HG03558 (cell line): ENCODE measurements at regions not wholly inside any gene's neighbourhood (a gene's known extent, or its start where the extent isn't known, plus 50 kb on each side); places are given as distances from the start of the nearest gene placed in this dataset.

Source experiments
- ATAC-seq: cut with Tn5 transposase; IDR thresholded peaks from one replicate; pipeline ENCODE4 v1.9.1; 2021; ENCODE audit warnings: moderate number of reproducible peaks; ENCODE audit not compliant: unreplicated experiment; ENCODE audit errors: extremely low read depth

DNA sequence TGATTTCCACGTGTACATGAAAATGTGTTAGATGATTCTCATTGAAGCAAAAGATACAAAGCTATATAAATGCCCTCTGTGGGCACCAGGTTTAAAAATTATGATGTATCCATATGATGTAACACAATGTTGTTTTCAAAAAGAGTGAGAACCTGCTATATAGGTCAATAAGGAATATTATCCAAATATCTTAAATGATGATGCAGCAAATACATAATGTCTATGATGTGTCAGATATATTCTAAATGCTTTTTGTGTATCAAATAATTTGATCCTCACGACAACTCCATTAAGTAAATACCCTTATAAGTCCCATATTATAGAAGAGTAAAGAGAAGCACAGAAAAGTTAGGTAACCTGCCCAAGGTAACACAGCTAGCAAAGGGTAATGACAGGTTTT lies 393.0 kb upstream of the DCN start:
- ATAC-seq: no peak

DNA sequence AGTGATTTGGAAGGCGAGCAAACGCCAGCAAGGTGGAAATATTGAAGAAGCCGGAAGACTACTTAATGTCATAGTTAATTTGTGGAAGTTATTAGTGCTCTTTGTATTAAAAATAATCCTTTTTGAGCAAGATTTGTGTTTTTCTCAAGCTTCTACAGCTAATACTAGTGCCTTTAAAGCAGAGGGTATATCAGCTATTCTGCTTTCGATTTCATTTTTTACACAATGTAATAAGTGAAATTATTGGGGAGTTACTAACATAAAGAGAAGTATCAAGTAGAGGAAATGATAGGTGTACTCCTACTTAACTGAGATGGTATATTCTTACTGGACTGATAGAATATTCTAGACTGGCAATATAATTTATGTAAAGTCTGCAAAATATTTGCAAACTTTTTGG lies 392.4 kb upstream of the DCN start:
- no peak for ATAC-seq

DNA sequence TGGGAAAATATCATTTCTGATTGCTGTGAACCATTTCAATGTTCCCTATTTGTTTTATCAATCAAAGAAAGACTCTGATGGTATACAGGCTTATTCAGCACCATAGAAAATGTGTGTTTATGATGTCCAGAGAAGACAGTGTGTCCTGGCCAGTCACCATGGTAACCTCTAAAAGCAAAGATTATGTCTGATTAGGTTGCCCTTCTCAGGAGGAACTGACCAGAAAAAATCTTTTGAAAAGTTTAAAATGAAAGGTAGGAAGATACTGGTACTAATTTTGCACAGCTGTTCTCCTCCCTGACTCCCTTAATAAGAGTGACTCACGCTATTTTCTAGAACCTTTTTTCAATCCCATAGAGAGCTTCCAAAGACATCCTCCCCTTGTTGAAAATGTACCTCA lies 391.8 kb upstream of the DCN start:
- no peak for ATAC-seq

DNA sequence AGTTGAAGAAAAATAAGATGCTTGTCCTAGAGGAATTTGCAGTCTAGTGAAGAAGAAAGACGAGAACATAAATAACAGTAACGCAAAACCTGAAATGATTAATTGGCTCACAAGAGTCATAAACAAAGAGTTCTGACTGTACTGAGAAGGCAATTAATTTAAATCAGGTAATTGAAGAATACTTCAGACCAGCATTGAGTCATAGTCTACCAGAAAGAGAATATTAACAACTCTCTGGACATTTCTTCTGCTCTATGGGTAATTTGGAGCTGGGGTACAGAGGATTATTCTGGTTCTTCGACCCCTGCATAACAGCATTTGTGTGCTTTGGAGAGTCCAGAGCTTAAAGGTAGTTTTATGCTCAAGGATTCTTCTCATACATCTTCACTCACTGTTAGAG lies 390.3 kb upstream of the DCN start:
- ATAC-seq: no peak

DNA sequence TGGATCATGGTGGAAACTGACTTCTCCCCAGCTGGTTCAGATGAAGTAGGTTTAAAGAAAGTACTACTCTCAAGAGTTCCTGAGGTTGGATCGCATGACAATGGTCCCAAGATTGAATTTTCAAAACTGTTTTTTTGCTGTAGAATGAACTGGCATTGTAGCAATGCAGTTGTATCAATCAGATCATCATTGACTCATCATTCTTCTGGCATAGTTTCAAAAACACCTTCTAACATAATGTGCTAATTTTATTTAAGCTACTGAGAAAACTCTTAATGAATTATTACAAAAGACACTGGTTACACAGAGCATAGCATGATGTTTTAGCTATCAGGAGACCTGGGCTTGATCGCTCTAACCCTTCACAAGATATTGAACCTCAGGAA lies 384.5 kb upstream of the DCN start:
- no peak for ATAC-seq

DNA sequence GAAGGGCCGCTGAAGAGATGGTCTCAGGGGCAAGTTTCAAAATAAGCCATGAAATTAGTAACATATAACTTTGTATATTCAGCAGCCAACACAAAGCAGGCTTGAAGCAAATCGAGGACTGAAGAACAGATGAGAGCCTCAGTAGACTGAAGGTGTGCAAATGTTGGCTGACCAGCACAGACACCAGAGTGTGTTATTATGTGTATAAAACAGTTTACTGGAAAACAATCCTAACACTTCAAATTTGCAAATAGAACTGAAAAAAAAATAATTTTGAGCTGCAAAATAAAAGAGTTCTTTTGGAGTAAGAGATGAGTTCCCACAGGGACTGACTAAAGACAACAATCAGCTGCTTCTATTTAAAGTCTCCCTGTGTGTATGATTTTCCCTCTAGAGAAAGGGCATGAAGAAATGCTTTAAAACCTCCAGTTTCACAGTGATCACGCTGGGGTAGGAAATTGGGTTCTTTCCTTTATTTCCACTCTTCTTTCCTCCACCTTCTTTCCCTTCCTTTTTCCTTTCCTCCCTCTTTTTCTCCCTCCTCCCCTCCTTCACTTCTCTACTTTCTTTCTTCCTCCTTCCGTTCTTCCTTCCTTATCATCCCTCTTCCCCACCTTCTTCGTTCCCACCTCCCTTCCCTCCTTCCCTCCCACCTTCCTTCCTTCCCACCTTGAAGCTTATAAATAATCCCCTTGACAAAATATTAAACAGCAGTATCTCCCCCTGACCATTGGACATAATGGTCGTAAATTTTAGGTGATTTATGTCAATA lies 383.9 kb upstream of the DCN start:
- no peak for ATAC-seq

DNA sequence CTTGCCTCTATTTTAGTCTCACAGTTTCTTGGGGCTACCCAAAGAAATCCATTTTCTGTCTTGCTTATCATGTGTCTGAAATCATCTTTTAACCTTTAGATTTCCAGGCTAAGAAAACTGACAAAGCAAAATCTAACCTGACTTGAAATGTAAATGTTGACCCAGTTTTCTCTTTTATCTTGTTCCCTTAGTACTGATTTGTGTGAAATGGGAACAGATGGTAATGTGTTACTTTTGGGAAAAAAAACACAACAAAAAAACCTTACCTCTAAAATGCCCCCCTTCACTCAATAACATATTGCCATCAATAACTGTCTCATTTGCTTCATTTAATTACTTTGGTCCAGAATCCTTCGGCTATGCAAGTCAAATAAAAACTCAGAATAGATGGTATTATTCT lies 383.2 kb upstream of the DCN start:
- ATAC-seq: no peak

DNA sequence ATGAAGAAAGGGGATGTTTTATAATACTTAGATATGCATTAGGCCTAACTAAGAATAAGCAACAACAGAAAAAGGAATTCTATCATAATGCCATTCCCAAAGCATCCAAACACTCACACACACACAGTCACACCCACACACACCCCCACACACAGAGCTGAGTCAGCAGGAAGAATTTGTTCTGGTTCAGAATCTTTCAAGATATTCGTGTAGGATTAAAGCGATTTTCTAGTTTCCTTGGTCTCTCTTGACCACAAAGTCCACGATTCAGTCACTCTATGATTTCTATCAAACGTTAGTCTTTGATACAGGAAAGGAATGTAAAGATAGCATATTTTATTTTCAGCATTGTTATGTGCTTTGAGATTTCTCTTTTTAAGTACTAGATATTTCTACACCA lies 382.6 kb upstream of the DCN start:
- no peak for ATAC-seq

DNA sequence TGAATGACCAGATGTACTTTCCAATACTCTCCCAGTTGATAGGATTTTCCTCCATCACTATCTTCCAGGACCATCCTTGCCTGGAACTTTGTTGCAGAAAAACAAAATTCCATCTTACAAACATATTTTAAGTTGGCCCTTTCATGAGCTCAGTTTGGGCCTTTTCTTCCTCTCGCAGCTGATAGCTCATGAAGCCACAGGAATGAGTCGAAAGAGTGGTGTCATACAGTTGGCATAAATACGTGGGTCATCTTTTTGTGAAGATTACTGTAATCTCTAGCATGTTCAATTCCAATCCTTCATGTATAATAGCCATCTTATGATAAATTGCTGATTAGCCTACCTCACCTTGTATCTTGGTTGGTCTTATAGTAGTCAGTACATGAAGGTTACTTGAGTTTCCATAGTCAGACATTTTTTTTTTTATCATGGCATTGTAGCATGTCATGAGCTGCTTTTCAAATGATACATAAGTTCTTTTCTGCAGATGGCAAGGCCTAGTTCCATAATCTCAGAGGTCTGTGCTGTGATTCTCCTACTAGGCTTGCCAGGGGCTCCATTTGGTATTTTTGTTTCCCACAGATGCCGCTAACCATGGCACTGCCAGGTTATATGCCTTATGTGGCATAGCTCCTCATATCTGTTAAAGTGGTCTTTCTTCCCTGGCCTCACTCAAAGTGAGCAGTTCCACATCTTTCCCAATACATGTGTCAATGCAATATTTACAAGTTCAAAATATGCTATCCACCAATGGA lies 380.6 kb upstream of the DCN start:
- no peak for ATAC-seq

DNA sequence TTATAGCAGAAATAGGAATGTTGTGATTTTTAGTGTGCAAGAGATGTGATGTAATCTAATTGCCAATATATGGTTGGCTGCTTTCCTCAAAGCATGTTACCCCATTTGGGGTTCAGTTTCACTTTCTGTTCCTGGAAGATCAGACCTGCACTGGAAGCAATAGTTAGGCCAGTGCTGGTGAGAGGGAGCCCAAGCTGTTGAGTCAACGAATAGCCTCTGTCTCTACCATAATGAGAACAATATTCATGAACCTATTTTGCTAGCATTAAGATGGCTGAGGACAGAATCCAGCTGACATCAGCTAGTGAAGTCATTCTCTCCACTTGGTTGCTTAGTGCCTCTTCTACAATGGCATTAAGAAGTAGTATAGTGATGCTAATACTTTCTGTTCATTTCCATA lies 379.9 kb upstream of the DCN start:
- ATAC-seq: no peak

DNA sequence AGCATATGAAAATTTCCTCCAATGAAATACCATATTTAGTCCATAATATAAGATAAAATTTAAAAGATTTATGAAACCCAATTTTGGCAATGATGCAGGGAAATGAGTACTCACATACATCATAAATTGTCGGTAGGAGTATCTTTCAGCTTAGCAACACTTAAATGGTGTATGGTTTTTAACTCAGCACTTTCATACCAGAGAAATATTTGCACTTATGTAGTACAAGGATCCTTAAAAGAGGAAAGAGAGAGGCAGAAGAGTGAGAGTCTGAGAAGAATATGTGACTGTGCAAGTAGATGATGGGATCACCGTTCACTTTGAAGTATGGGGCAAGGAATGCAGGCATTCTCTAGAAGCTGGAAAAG lies 379.3 kb upstream of the DCN start:
- no peak for ATAC-seq

DNA sequence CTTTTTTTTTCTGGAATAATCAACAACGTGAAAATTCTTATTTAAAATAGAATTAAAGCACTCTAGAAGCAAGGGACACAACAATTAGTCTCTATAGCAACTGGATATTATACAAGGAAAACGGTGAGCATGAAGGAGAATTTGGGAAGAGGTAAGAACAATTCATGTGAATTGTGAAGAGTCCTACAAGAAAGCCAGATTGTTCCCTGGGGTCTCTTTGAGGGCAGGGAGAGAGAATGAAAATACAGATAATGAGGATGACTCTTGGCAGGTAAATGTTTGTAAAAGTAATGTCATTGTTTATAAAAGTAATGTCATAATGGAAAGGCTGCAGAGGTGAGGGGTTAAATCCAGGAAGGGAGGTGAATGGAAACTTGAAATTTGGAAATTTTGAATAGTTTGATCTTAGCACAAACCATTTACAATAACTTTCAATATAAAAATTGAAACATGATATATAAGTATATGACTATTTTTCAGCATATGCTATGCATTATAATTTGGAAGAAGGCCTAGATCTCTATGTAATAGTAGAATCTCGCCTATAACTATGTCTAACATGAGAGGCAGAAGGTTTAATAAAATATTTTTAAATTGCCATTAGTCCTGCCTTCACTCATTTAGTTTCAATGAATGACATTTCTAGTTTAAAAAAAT lies 378.8 kb upstream of the DCN start:
- ATAC-seq: no peak

DNA sequence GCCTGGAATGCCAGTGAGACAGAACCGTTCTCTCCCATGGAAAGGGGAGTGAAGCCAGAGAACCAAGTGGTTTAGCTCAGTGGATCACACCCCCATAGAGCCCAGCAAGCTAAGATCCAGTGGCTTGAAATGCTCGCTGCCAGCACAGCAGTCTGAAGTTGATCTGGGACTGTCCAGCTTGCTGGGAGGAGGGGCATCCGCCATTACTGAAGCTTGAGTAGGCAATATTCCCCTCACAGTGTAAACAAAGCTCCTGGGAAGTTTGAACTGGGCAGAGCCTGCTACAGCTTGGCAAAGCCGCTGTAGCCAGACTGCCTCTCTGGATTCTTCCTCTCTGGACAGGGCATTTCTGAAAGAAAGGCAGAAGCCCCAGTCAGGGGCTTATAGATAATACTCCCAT lies 374.3 kb upstream of the DCN start:
- no peak for ATAC-seq

DNA sequence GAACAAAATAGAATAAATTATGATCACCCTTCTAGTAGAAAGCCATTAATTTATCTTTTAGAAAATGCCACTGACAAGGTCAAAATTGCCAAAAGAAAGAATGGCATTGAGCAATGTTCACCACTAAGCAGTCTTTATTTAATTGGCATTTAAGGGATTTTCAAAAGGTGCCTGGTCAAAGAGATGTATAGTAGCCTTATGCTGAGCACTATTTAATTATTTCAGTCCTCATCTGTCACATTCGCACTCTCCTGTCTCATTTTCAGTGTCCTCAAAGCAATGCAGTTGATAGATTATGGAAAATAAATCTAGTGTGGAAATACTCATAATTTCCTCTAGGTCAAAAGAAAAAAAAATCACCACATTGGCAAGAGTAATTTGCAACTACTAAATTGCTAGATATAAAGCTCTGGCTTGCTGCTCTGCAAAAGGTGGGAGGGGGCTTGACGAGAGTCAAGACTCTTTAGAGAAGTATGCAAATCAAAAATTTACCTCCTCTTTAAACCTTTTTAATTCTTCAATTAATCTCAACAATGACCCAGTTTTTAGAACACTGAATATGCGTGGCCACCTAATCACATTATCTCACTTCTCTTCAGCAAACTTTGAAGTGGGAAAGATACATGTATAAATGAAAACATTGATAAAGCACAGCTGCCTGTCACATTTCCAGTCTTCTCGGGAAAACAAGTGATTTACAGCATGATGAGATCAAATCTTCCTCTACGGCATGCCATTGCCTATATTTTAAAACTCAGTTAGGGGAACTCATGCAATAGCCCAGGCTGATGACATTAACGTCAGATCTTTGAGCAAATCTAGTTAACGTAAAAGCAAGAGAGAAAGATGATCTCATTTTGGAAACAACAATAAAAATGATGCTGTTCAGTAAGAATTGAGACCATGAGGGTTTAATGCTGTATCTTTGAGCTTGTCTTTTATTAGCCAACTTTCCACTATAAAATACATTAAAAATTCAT lies 373.1 kb upstream of the DCN start:
- no peak for ATAC-seq

DNA sequence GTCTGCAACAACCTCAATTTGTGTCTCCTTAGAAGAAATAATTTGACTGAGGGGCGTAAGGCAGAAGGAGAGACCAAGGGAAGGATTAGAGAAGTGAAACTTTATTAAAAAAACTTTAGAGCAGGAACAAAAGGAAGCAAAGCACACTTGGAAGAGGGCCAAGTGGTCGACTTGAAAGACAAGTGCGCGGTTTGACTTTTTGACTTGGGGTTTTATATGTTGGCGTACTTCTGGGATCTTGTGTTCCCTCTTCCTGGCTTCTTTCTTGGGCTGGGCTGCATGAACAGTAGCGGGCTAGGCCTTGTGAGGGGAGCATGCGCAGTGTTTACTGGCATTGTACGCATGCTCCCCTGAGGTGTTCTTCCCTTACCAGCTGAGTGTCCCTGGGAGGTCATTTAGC lies 369.3 kb upstream of the DCN start:
- ATAC-seq: no peak

DNA sequence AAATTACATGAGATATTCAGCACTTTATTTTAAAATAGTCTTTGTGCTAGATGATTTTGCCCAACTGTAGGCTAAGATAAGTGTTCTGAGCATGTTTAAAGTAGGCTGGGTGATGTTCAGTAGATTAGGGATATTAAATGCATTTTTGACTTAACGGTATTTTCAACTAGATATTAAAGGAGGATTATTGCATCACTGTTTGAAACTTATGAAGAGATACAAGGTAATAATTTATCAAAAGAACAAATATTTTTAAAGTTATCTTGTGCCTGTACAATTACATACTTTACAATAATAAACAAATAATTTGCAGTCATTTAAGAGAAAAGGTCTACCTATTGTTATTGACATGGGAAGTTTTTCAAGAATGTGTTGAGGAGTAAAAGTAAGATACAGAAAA lies 368.6 kb upstream of the DCN start:
- ATAC-seq: no peak

DNA sequence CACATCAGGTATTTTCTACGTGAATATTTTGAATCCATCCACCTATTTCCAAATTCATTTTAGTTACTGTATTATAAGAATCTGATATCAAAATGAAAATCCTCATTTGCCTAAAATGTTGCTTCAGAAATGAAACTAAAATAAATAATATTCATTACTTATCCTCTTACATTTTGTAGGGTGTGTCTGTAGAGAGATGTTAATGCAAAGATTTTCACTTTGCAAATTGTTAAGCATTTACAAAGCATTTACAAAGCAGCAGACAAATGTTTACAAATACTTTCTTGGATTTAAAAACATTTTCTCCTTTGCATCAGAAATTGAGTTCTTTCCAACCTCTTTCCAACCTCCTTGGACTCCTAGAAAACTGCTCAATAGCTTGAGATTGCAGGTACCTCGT lies 360.0 kb upstream of the DCN start:
- no peak for ATAC-seq

DNA sequence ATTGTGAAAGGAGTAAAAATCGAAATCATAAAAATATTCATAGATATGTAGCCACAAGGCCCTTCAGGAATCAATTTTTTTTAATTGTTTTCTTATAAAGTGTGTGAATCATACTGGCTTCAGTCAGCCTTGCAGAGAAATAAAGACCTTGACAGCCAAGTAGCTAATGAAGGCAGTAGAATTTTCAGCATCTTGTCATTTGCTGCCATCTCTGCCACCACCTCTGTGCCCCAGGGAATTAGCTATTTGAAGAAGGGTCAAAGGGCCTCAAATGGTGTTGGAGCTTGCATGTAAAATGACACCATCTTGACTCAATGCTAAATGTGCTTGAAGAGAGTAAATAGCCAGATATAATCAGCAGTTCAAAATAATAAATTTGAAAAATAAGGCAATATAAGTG lies 359.4 kb upstream of the DCN start:
- no peak for ATAC-seq

DNA sequence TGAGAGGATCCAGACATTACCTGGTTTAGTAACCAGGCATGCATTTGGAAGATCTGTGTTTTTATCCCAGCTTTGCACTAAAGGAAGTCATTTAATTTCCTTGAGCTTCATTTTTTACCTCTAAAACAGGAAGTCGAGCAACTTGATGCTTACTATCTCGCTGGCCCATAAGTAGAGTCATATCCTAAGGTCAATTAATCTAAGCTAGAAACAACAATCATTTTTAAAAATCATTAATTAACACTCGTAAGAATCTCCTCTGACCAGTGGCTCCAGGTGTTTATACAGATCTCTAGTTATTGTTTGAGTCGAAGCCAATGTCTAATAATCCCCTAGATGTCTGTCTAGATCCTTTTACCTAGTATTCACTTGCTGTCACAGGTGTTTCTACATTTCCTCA lies 355.8 kb upstream of the DCN start:
- ATAC-seq: no peak

DNA sequence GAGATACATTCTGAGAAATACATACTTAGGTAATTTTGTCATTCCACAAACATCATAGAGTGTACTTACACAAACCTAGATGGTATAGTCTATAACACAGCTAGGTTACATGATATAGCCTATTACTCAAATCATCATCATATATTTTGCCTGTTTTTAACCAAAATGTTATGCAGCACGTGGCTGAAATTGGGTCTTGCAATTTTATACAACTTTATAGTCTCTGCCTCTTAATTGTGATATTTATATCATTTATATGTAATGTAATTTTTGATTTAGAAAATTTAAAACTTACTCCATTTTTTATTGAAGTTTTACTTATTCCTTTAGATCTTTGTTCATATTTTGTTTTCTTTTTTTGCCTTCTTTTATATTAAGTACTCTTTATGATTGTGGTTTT lies 350.7 kb upstream of the DCN start:
- no peak for ATAC-seq

DNA sequence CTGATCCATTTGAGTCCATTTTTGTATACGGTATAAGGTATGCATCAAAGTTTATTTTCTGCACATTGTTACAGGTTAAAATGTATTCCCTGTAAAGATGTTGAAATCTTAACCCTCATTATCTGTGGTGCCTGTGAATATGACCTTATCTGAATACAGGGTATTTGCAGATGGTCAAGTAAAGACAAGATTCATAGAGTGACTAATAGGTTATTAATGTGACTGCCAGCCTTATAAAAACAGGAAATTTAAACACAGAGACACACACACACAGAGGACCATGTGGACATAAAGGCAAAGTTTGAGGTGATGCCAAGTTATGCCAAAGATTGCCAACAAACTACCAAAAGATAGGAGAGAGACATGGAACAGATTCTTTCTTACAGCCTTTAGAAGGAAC lies 347.2 kb upstream of the DCN start:
- ATAC-seq: no peak
